Activated CD4-positive, alpha-beta T cell treated with anti-CD3 and anti-CD28 coated beads, Interleukin-2, Interleukin-4, amounts not matched to agents 100 ng/mL and 50 ng/mL, durations not matched to agents 16 hours and 8 hours (primary cell): ENCODE measurements at regions not wholly inside any gene's neighbourhood (a gene's known extent, or its start where the extent isn't known, plus 50 kb on each side); places are given as distances from the start of the nearest gene placed in this dataset.

ENCODE experiments used
- DNase-seq: peaks from one replicate; pipeline ENCODE4 v3.0.0-alpha.2; 2020; ENCODE audit warnings: low spot score

GRCh38 chr6:44636561-44637248, 249.2 kb downstream of the CDC5L start:
- DNase-seq: no peak

GRCh38 chr6:44641344-44642031, 254.0 kb downstream of the CDC5L start:
- no peak for DNase-seq

- peak; percentile 15 for DNase-seq
Observed at GRCh38 chr6:44642349-44642748, 254.8 kb downstream of the CDC5L start.

- peak; percentile 78 for DNase-seq
Observed at GRCh38 chr6:44642870-44643522, 255.5 kb downstream of the CDC5L start.

GRCh38 chr6:44645276-44645675, 257.8 kb downstream of the CDC5L start:
- DNase-seq: no peak

- DNase-seq: no peak
Observed at GRCh38 chr6:44646355-44646754, 258.8 kb downstream of the CDC5L start.

GRCh38 chr6:44649365-44650025, 262.0 kb downstream of the CDC5L start:
- DNase-seq: no peak

- no peak for DNase-seq
Observed at GRCh38 chr6:44650495-44650894, 263.0 kb downstream of the CDC5L start.

GRCh38 chr6:44650947-44651346, 263.4 kb downstream of the CDC5L start:
- no peak for DNase-seq

- no peak for DNase-seq
Observed at GRCh38 chr6:44651604-44652003, 264.1 kb downstream of the CDC5L start.

- DNase-seq: no peak
Observed at GRCh38 chr6:44652547-44652946, 265.0 kb downstream of the CDC5L start.

GRCh38 chr6:44653091-44653490, 265.6 kb downstream of the CDC5L start:
- no peak for DNase-seq

- DNase-seq: no peak
Observed at GRCh38 chr6:44653761-44654218, 266.3 kb downstream of the CDC5L start.

- DNase-seq: peak; percentile 73
Observed at GRCh38 chr6:44655412-44656342, 268.2 kb downstream of the CDC5L start.

GRCh38 chr6:44656691-44657090, 269.2 kb downstream of the CDC5L start:
- DNase-seq: no peak

- no peak for DNase-seq
Observed at GRCh38 chr6:44657206-44657819, 269.8 kb downstream of the CDC5L start.

GRCh38 chr6:44658571-44658970, 271.1 kb downstream of the CDC5L start:
- DNase-seq: no peak

- no peak for DNase-seq
Observed at GRCh38 chr6:44659726-44660125, 272.2 kb downstream of the CDC5L start.

- DNase-seq: no peak
Observed at GRCh38 chr6:44660561-44661220, 273.2 kb downstream of the CDC5L start.

GRCh38 chr6:44661221-44662008, 273.9 kb downstream of the CDC5L start:
- no peak for DNase-seq
